ENCODE measurements at regions not wholly inside any gene's neighbourhood (a gene's known extent, or its start where the extent isn't known, plus 50 kb on each side); places are given as distances from the start of the nearest gene placed in this dataset.
A peak's percentile ranks its signal among the peaks of the same experiment; 100 is the strongest.

- TF ChIP-seq GTF2I (CRISPR knock-in tag; conservative IDR thresholded peaks at IDR 0.05) = no peak
- no peak for TF ChIP-seq NR2C2 (CRISPR knock-in tag; IDR thresholded peaks at IDR 0.05)
- TF ChIP-seq OVOL2 (CRISPR knock-in tag; IDR thresholded peaks at IDR 0.05; ENCODE audit: borderline replicate concordance) = no peak
- TF ChIP-seq TCF7 (CRISPR knock-in tag; IDR thresholded peaks at IDR 0.05; ENCODE audit: low read depth) = no peak
- no peak for TF ChIP-seq E2F1 (CRISPR knock-in tag; IDR thresholded peaks at IDR 0.05)
- no peak for TF ChIP-seq TP53 (CRISPR knock-in tag; IDR thresholded peaks at IDR 0.05)
- no peak for TF ChIP-seq ZNF317 (CRISPR knock-in tag; IDR thresholded peaks at IDR 0.05; ENCODE audit: borderline replicate concordance, low read depth)
- no peak for TF ChIP-seq CBFB (CRISPR knock-in tag; IDR thresholded peaks at IDR 0.05; ENCODE audit: low read depth)
- TF ChIP-seq, protein P1, sequence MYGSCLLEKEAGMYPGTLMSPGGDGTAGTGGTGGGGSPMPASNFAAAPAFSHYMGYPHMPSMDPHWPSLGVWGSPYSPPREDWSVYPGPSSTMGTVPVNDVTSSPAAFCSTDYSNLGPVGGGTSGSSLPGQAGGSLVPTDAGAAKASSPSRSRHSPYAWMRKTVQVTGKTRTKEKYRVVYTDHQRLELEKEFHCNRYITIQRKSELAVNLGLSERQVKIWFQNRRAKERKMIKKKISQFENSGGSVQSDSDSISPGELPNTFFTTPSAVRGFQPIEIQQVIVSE (CRISPR knock-in tag; IDR thresholded peaks at IDR 0.05; ENCODE audit: borderline replicate concordance) = no peak
- TF ChIP-seq NR3C1 (CRISPR knock-in tag; conservative IDR thresholded peaks at IDR 0.05; ENCODE audit: low read depth) = no peak
- TF ChIP-seq MYBL2 (CRISPR knock-in tag; IDR thresholded peaks at IDR 0.05) = no peak
Observed at GRCh38 chr1:232193451-232193783, 436.5 kb downstream of the SIPA1L2 start (continued).

DNA sequence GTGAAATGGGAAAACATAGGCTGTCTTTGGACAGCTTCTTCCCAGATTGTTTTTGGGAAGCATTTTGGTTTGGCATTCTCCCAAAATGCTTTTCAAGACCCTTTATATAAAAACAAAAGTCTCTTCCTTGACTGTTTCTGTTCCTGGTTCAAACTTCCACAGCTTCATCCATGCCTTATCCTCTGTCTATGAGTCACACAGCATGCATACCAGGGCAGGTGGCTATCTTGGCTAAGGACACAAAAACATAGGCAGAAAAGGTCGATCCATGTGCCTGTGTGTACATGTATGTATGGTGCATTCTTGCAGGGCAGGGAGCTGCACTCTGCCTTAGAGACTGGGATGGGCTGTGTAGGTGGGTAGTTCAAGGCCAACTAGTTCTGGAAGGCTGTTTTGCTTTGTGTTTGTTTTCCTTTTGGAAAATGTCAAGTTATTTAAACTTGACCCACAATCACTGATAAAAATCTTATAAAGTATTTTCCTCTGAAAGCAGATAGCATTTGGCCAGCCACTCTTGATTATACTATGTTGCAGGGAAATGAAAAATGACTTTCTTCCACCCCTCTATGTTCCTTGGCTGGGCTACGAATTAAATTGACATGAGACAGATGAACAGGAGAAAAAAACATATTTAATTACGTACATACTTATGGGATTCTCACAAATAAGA is 437.0 kb downstream of the SIPA1L2 start:
- Mint-ChIP-seq H3K9me3 (peaks cover 10% of the 10 kb centered on the region), H3K4me3 (no peak overlapping the region), H3K27me3 (ENCODE audit: low read depth) (peaks cover 4% of the 10 kb centered on the region; the same call in 1 of the 2 replicates), H3K27ac (no peak overlapping the region), H3K36me3 (peaks cover 45% of the 10 kb centered on the region), H3K4me1 (peaks cover 10% of the 10 kb centered on the region)
- DNase-seq (ENCODE audit: low spot score) = no peak
- no peak for ATAC-seq
- CTCF ChIA-PET = interaction anchor here (1.4 kb wide), 1 partner anchor 19 kb away, joined by 4 read pairs; no protein-coding TSS in a partner anchor
- TF ChIP-seq TCF7 (CRISPR knock-in tag; IDR thresholded peaks at IDR 0.05; ENCODE audit: low read depth) (no peak), IRF2 (CRISPR knock-in tag; IDR thresholded peaks at IDR 0.05; ENCODE audit: borderline replicate concordance, low read depth) (no peak), ZBTB21 (CRISPR knock-in tag; IDR thresholded peaks at IDR 0.05; ENCODE audit: borderline replicate concordance) (no peak), JUN (CRISPR knock-in tag; IDR thresholded peaks at IDR 0.05) (no peak), GTF2I (CRISPR knock-in tag; conservative IDR thresholded peaks at IDR 0.05) (no peak), ATF3 (CRISPR knock-in tag; conservative IDR thresholded peaks at IDR 0.05) (no peak), NFYB (CRISPR knock-in tag; conservative IDR thresholded peaks at IDR 0.05; ENCODE audit: low read depth) (no peak), NR3C1 (CRISPR knock-in tag; conservative IDR thresholded peaks at IDR 0.05; ENCODE audit: low read depth) (no peak), USF1 (CRISPR knock-in tag; IDR thresholded peaks at IDR 0.05) (no peak), SMAD4 (CRISPR knock-in tag; IDR thresholded peaks at IDR 0.05) (no peak), NR2C2 (CRISPR knock-in tag; IDR thresholded peaks at IDR 0.05) (no peak)
- POLR2A ChIA-PET = interaction anchor here (0.6 kb wide), 1 partner anchor 33 kb away, joined by 3 read pairs; no protein-coding TSS in a partner anchor

DNA sequence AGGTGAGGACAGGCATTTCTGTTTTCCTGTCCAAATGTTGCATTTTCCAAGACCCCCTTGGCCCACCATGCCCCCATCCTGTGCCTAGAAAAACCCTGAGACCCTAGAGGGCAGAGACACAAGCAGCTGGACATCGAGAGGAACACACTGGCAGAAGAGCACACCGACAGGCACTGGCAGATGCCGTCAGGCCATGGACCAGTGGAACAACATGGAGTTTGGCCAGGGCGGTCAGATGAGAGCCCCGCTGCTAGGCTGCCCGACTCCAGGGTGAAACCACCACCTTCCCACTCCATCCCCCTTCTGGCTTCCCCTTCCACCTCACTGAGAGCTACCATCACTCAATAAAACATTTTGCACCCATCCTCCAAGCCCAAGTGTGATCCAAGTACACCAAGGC is 438.4 kb downstream of the SIPA1L2 start:
- Mint-ChIP-seq H3K36me3 (peaks cover 32% of the 10 kb centered on the region), H3K27me3 (ENCODE audit: low read depth) (peaks cover 4% of the 10 kb centered on the region; the same call in 1 of the 2 replicates), H3K9me3 (peaks cover 10% of the 10 kb centered on the region), H3K4me1 (peaks cover 10% of the 10 kb centered on the region), H3K4me3 (no peak overlapping the region), H3K27ac (no peak overlapping the region)
- TF ChIP-seq ARID4B (CRISPR knock-in tag; IDR thresholded peaks at IDR 0.05; ENCODE audit: borderline replicate concordance) (no peak), ZNF671 (CRISPR knock-in tag; IDR thresholded peaks at IDR 0.05) (no peak), SMAD3 (CRISPR knock-in tag; IDR thresholded peaks at IDR 0.05; ENCODE audit: borderline replicate concordance) (no peak), HMGA2 (CRISPR knock-in tag; IDR thresholded peaks at IDR 0.05) (no peak), NR3C1 (CRISPR knock-in tag; conservative IDR thresholded peaks at IDR 0.05; ENCODE audit: low read depth) (no peak), ELF4 (CRISPR knock-in tag; IDR thresholded peaks at IDR 0.05; ENCODE audit: low read depth) (no peak), NFATC4 (CRISPR knock-in tag; IDR thresholded peaks at IDR 0.05) (peak; percentile 8; the same call in 1 of the 2 replicates), FOXP4 (CRISPR knock-in tag; IDR thresholded peaks at IDR 0.05) (no peak)
- ChIA-PET CTCF (no interaction called here), POLR2A (no interaction called here)
- ATAC-seq (no peak), DNase-seq (ENCODE audit: low spot score) (no peak)
